B cell (primary cell): ENCODE measurements at regions not wholly inside any gene's neighbourhood (a gene's known extent, or its start where the extent isn't known, plus 50 kb on each side); places are given as distances from the start of the nearest gene placed in this dataset.
"Not testable (repeated sequence)": the region's sequence is repeated elsewhere in the genome, so short reads cannot be mapped to it uniquely, and the experiment has no call there.

Source experiments
- ATAC-seq: fragments of 200-7000 bp; cut with Tn5 transposase; one replicate; pipeline ENCODE4 v1.10.0; 2021; ENCODE audit warnings: low read depth, mild to moderate bottlenecking, moderate number of reproducible peaks, moderate library complexity
- CTCF ChIA-PET: fragments of 350-600 bp; sonication (Branson Sonifier 250); formaldehyde crosslinking; loops from one replicate; lab custom pipeline; 2021; ENCODE audit warnings: antibody characterized with exemption, inconsistent platforms; lab: Charles Lee
- POLR2A ChIA-PET: fragments of 350-600 bp; sonication (Branson Sonifier 250); formaldehyde crosslinking; loops from one replicate; lab custom pipeline; 2021; ENCODE audit warnings: antibody characterized with exemption; lab: Charles Lee
- DNase-seq: peaks from one replicate; pipeline ENCODE4 v3.0.0; 2013
- H2AFZ ChIP-seq: 2 replicates; pipeline ENCODE4 v1.6.1; 2012; ENCODE audit warnings: mild to moderate bottlenecking, low read depth, low read length; ENCODE audit not compliant: insufficient read depth, poor library complexity, severe bottlenecking
- H3K27ac ChIP-seq, 2 donors: 1 replicate in 1 of 2; 2 replicates in 1 of 2; pipeline ENCODE4 v1.5.1; 2012 to 2013; ENCODE audit warnings: low read length in 2 of 2, mild to moderate bottlenecking in 2 of 2, moderate library complexity in 1 of 2
- H3K27me3 ChIP-seq, 4 experiments: fragments of 200-600 bp in 1 of 4; sonication (generic) in 1 of 4; replicated peaks in 1 of 4; 1 replicate in 2 of 4; 2 replicates in 2 of 4; pipeline versions ENCODE4 v1.6.1 to v1.7.0; 2013 to 2016; ENCODE audit warnings: low read length in 3 of 4, mild to moderate bottlenecking in 2 of 4, mixed read lengths in 1 of 4, moderate library complexity in 1 of 4; ENCODE audit not compliant: insufficient read depth in 4 of 4, control insufficient read depth in 3 of 4; ENCODE audit errors: control extremely low read depth in 1 of 4
- H3K36me3 ChIP-seq, 2 experiments: replicated peaks in 1 of 2; 1 replicate in 1 of 2; 2 replicates in 1 of 2; pipeline versions ENCODE4 v1.6.1 to v1.7.1; 2013; ENCODE audit warnings: low read length in 1 of 2; ENCODE audit not compliant: insufficient read depth in 2 of 2, control insufficient read depth in 1 of 2; ENCODE audit errors: control extremely low read depth in 1 of 2, extremely low read depth in 1 of 2
- H3K4me1 ChIP-seq, 2 donors: fragments of 200-600 bp in 1 of 2; sonication (generic) in 1 of 2; 1 replicate in 1 of 2; 2 replicates in 1 of 2; pipeline versions ENCODE4 v1.5.1 to v1.6.1; 2013 to 2017; ENCODE audit warnings: low read length in 2 of 2; ENCODE audit not compliant: control insufficient read depth in 2 of 2, insufficient read depth in 2 of 2
- H3K4me2 ChIP-seq: replicated peaks from 2 replicates; pipeline ENCODE3; 2012; ENCODE audit warnings: mild to moderate bottlenecking, low read depth, low read length; ENCODE audit not compliant: poor library complexity, severe bottlenecking
- H3K4me3 ChIP-seq, 5 experiments: fragments of 200-600 bp in 1 of 5; sonication (generic) in 1 of 5; 1 replicate in 3 of 5; 2 replicates in 2 of 5; pipeline versions ENCODE4 v1.5.1 to v1.7.0; 2011 to 2016; ENCODE audit warnings: low read length in 4 of 5, mild to moderate bottlenecking in 4 of 5, low read depth in 2 of 5, control low read depth in 1 of 5, moderate library complexity in 1 of 5; ENCODE audit not compliant: insufficient read depth in 1 of 5; ENCODE audit errors: control extremely low read depth in 1 of 5, extremely low read depth in 1 of 5
- H3K79me2 ChIP-seq: fragments of 200-600 bp; sonication (generic); one replicate; pipeline ENCODE4 v1.6.0; 2016; ENCODE audit warnings: low read length; ENCODE audit not compliant: control insufficient read depth, insufficient read depth
- H3K9ac ChIP-seq: fragments of 200-600 bp; sonication (generic); 2 replicates; pipeline ENCODE4 v1.6.1; 2017; ENCODE audit warnings: mild to moderate bottlenecking, low read length, moderate library complexity
- H3K9me3 ChIP-seq, 3 donors: one replicate each; pipeline versions ENCODE4 v1.6.1 to v1.7.1; 2013; ENCODE audit warnings: low read length in 2 of 3; ENCODE audit not compliant: control insufficient read depth in 2 of 3, insufficient read depth in 1 of 3; ENCODE audit errors: control extremely low read depth in 1 of 3
- H4K20me1 ChIP-seq: 2 replicates; pipeline ENCODE4 v1.6.0; 2012; ENCODE audit warnings: mild to moderate bottlenecking, low read length; ENCODE audit not compliant: insufficient read depth, control insufficient read depth, poor library complexity, severe bottlenecking
- H3K27ac Mint-ChIP-seq: one replicate; pipeline ENCODE4 v1.8.0; 2021; ENCODE audit warnings: mixed read lengths
- H3K27me3 Mint-ChIP-seq: one replicate; pipeline ENCODE4 v1.8.0; 2021; ENCODE audit warnings: mixed read lengths
- H3K4me1 Mint-ChIP-seq: one replicate; pipeline ENCODE4 v1.8.0; 2021; ENCODE audit warnings: mixed read lengths
- H3K4me3 Mint-ChIP-seq: one replicate; pipeline ENCODE4 v1.8.0; 2021; ENCODE audit warnings: mixed read lengths
- H3K9me3 Mint-ChIP-seq: one replicate; pipeline ENCODE4 v1.8.0; 2022; ENCODE audit warnings: mixed read lengths; ENCODE audit not compliant: insufficient read depth
- CTCF ChIP-seq: fragments of 200-600 bp; IDR thresholded peaks from one replicate; pipeline ENCODE4 v1.8.0; 2022; ENCODE audit warnings: antibody characterized with exemption, mild to moderate bottlenecking
- EZH2 ChIP-seq: IDR thresholded peaks from 2 replicates; pipeline ENCODE4 v1.6.1; 2012; ENCODE audit warnings: borderline replicate concordance, low read depth, mild to moderate bottlenecking, moderate library complexity, low read length; ENCODE audit not compliant: insufficient read depth, poor library complexity, severe bottlenecking
- WGBS: methylation state at CpG from one replicate; pipeline ENCODE4 v1.1.5; 2013; ENCODE audit warnings: missing lambda C conversion rate; ENCODE audit not compliant: insufficient coverage; 5-methylcytosine and 5-hydroxymethylcytosine counted together
- intact Hi-C: fragments of 100-400 bp; cut with micrococcal nuclease; formaldehyde crosslinking; loops from one replicate; pipeline ENCODE4 v1.10.0; 2022

- Histone ChIP-seq H3K27ac (no peak overlapping the region), H3K36me3 (no peaks in the 10 kb centered on the region), H2AFZ (no peak overlapping the region), H3K4me2 (no peak overlapping the region), H3K79me2 (no peaks in the 10 kb centered on the region), H3K27me3 (no peaks in the 10 kb centered on the region), H3K9me3 (peaks cover 0 to 26% (median 0%) of the 10 kb centered on the region in 3 donors), H3K4me3 (no peak overlapping the region), H4K20me1 (no peaks in the 10 kb centered on the region), H3K4me1 (no peaks in the 10 kb centered on the region), H3K9ac (no peak overlapping the region)
- POLR2A ChIA-PET = no interaction called here
- Mint-ChIP-seq H3K4me1 (no peaks in the 10 kb centered on the region), H3K27ac (no peak overlapping the region), H3K4me3 (no peak overlapping the region), H3K27me3 (no peaks in the 10 kb centered on the region), H3K9me3 (peaks cover 6% of the 10 kb centered on the region)
- CTCF ChIA-PET = no interaction called here
- intact Hi-C loops = no loop called here
- no peak for DNase-seq
- ATAC-seq = no peak
- 89% methylated on average over 6 of the region's 6 CpGs for WGBS
- no peak for TF ChIP-seq EZH2
- TF ChIP-seq CTCF = no peak
Observed at GRCh38 chr3:175940881-175941280, 1081.7 kb downstream of the NAALADL2 start.

GRCh38 chr3:175940243-175940642, 1081.1 kb downstream of the NAALADL2 start:
- CTCF ChIA-PET = no interaction called here
- intact Hi-C loops = no loop called here
- H2AFZ ChIP-seq = no peak overlapping the region
- no peak overlapping the region for H3K4me2 ChIP-seq
- Mint-ChIP-seq H3K4me3 (no peak overlapping the region), H3K27me3 (no peaks in the 10 kb centered on the region), H3K27ac (no peak overlapping the region), H3K9me3 (peaks cover 8% of the 10 kb centered on the region), H3K4me1 (no peaks in the 10 kb centered on the region)
- TF ChIP-seq CTCF (no peak), EZH2 (no peak)
- DNase-seq (no peak), ATAC-seq (no peak)
- H4K20me1 ChIP-seq = no peaks in the 10 kb centered on the region
- H3K27ac ChIP-seq = no peak overlapping the region
- WGBS = 91% methylated on average over 5 of the region's 5 CpGs
- POLR2A ChIA-PET = no interaction called here
- no peaks in the 10 kb centered on the region for H3K4me1 ChIP-seq
- no peaks in the 10 kb centered on the region for H3K36me3 ChIP-seq
- no peaks in the 10 kb centered on the region for H3K27me3 ChIP-seq
- H3K79me2 ChIP-seq = no peaks in the 10 kb centered on the region
- H3K9me3 ChIP-seq = peaks cover 0 to 27% (median 0%) of the 10 kb centered on the region in 3 donors
- H3K9ac ChIP-seq = no peak overlapping the region
- H3K4me3 ChIP-seq = no peak overlapping the region

GRCh38 chr3:175937367-175937766, 1078.2 kb downstream of the NAALADL2 start:
- H3K4me1 Mint-ChIP-seq, H3K27me3 ChIP-seq, H3K79me2 ChIP-seq, H3K4me2 ChIP-seq, H3K4me3 Mint-ChIP-seq, intact Hi-C loops, ATAC-seq, H3K27ac Mint-ChIP-seq, H2AFZ ChIP-seq, H3K9ac ChIP-seq, H3K4me1 ChIP-seq, DNase-seq, CTCF ChIA-PET, H3K4me3 ChIP-seq, H3K9me3 Mint-ChIP-seq, H3K27ac ChIP-seq, H3K36me3 ChIP-seq, H3K27me3 Mint-ChIP-seq, H4K20me1 ChIP-seq, POLR2A ChIA-PET: not testable (repeated sequence)
- H3K9me3 ChIP-seq = peaks cover 0 to 27% (median 2%) of the 10 kb centered on the region in 3 donors
- WGBS = 92% methylated on average over 22 of the region's 22 CpGs
